ENCODE measurements at regions not wholly inside any gene's neighbourhood (a gene's known extent, or its start where the extent isn't known, plus 50 kb on each side); places are given as distances from the start of the nearest gene placed in this dataset.

DNA sequence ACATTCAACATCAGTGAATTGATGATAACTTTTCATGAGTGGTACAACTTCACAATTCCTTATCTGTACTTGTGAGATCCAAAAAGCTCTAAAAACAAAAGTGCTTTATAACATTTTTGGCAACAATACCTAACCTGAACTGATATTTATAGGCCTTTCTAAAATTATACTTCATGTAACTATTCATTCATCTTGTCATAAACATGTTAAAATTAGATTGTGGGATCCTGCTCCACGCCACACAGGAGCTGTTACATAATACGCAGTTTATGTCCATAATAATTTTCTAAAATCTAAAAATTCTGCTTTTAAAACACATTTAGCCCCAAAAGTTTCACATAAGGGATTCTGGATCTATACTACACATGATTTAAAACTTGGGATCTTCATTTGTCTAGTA, 908.5 kb upstream of the CHAC2 start:
- H3K27ac Mint-ChIP-seq, result no peak overlapping the region
- H3K9me3 Mint-ChIP-seq, result peaks cover 3% of the 10 kb centered on the region
- no peak for DNase-seq
- H3K27me3 Mint-ChIP-seq, result no peaks in the 10 kb centered on the region
- CTCF ChIA-PET, result no interaction called here
- no peaks in the 10 kb centered on the region for H3K4me1 Mint-ChIP-seq
- H3K36me3 Mint-ChIP-seq, result no peaks in the 10 kb centered on the region
- no peak overlapping the region for H3K4me3 Mint-ChIP-seq

- H3K27ac Mint-ChIP-seq, result no peak overlapping the region
- CTCF ChIA-PET, result no interaction called here
- no peak overlapping the region for H3K4me3 Mint-ChIP-seq
- H3K36me3 Mint-ChIP-seq, result no peaks in the 10 kb centered on the region
- DNase-seq, result no peak
- peaks cover 5% of the 10 kb centered on the region for H3K9me3 Mint-ChIP-seq
- H3K4me1 Mint-ChIP-seq, result no peaks in the 10 kb centered on the region
- no peaks in the 10 kb centered on the region for H3K27me3 Mint-ChIP-seq
These were observed 909.9 kb upstream of the CHAC2 start for GRCh38 chr2:52857722-52858121.

GRCh38 chr2:52852006-52852405, 915.6 kb upstream of the CHAC2 start:
- H3K4me3 Mint-ChIP-seq, result no peak overlapping the region
- no peaks in the 10 kb centered on the region for H3K4me1 Mint-ChIP-seq
- peaks cover 16% of the 10 kb centered on the region for H3K9me3 Mint-ChIP-seq
- no peaks in the 10 kb centered on the region for H3K36me3 Mint-ChIP-seq
- H3K27me3 Mint-ChIP-seq, result no peaks in the 10 kb centered on the region
- no peak for DNase-seq
- CTCF ChIA-PET, result no interaction called here
- H3K27ac Mint-ChIP-seq, result no peak overlapping the region

GRCh38 chr2:52844701-52845423, 922.7 kb upstream of the CHAC2 start:
- no peak for DNase-seq
- Mint-ChIP-seq H3K27me3 (no peaks in the 10 kb centered on the region), H3K36me3 (no peaks in the 10 kb centered on the region), H3K4me3 (no peak overlapping the region), H3K4me1 (no peaks in the 10 kb centered on the region), H3K27ac (no peak overlapping the region), H3K9me3 (peaks cover 4% of the 10 kb centered on the region)
- CTCF ChIA-PET, result no interaction called here

DNA sequence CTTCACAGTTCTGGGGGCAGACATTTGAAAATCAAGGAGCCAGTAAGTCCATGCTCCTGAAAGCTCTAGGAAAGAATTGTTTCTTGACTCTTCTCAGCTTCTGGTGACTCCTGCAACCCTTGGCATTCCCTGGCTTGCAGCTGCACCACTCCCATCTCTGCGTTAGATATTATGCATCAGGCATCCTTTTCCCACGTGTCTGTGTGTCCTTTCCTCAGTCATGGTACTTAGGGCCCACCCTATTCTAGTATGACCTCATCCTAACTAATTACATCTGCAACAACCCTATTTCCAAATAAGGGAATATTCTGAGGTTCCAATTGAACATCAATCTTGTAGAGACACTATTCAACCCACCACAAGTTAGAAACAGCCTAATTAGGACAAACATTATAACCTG, 931.7 kb upstream of the CHAC2 start:
- Mint-ChIP-seq H3K4me3 (no peak overlapping the region), H3K27ac (no peak overlapping the region)
- DNase-seq, result no peak

GRCh38 chr2:52831216-52831615, 936.4 kb upstream of the CHAC2 start:
- Mint-ChIP-seq H3K27me3 (no peaks in the 10 kb centered on the region), H3K27ac (no peak overlapping the region), H3K4me1 (no peaks in the 10 kb centered on the region), H3K9me3 (no peaks in the 10 kb centered on the region), H3K36me3 (no peaks in the 10 kb centered on the region), H3K4me3 (no peak overlapping the region)
- CTCF ChIA-PET, result no interaction called here
- no peak for DNase-seq

More for the DNA sequence above, 931.7 kb upstream of the CHAC2 start:
- no peaks in the 10 kb centered on the region for H3K27me3 Mint-ChIP-seq
- CTCF ChIA-PET, result no interaction called here
- no peaks in the 10 kb centered on the region for H3K36me3 Mint-ChIP-seq
- no peaks in the 10 kb centered on the region for H3K4me1 Mint-ChIP-seq
- H3K9me3 Mint-ChIP-seq, result no peaks in the 10 kb centered on the region

DNA sequence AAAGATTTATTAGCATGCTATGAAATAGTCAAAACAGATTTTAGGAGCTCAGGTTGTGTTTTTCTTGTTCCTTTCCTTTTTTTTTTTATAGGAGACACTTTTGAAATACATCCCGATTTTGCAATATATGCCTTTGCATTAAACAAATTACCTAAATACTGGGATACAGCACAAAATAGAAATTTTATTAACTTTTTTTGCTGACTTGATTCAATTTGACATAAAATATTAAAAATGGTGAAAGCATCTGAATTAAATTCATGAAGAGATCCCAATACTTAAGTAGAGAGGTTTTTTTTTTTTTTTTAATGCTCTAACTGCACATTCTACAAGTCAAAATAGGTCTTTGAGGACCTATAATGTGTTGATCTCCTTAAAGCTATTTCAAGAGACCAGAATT, 939.5 kb upstream of the CHAC2 start:
- Mint-ChIP-seq H3K4me1 (no peaks in the 10 kb centered on the region), H3K27me3 (no peaks in the 10 kb centered on the region), H3K9me3 (no peaks in the 10 kb centered on the region), H3K4me3 (no peak overlapping the region), H3K36me3 (no peaks in the 10 kb centered on the region), H3K27ac (no peak overlapping the region)
- CTCF ChIA-PET, result no interaction called here
- no peak for DNase-seq

DNA sequence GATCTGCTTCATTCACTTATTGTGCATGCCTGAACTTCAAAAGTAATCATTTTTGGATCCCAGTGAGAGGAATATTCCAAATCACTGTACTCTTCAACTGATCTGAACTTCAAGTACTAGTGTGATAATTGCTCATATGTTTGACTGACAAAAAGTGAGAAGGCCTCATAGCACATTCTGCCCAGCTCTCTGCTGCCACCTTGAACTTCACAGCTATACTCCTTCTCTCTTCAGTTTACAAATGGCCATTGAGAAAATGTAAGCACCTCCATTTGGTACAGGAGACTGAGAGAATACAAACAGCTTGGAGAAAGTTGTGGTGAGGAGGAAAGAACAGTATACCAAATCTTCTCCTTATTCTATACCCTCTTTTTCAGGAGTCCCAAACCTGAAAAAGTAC, 946.0 kb upstream of the CHAC2 start:
- no peaks in the 10 kb centered on the region for H3K36me3 Mint-ChIP-seq
- H3K9me3 Mint-ChIP-seq, result no peaks in the 10 kb centered on the region
- H3K27me3 Mint-ChIP-seq, result no peaks in the 10 kb centered on the region
- H3K4me1 Mint-ChIP-seq, result no peaks in the 10 kb centered on the region
- no peak overlapping the region for H3K4me3 Mint-ChIP-seq
- no peak for DNase-seq
- CTCF ChIA-PET, result no interaction called here
- no peak overlapping the region for H3K27ac Mint-ChIP-seq

DNA sequence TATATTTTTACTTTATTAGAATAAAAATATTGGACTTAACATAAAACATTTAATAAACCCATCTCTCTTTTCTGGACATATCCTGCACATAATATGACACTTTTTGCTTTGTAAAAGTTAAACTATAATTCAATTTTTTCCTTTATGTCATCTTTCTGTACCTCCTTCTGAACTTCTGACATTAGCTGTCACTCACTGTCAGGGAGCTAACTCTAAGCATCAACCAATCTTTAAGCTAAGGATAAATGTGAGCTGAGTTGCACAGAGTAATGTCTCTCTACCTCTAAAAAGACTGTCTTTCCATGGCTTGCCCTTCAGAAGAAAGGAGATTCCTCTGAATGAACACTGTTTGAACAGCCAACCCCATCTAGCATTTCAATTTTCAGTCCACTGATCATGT, 948.6 kb upstream of the CHAC2 start:
- Mint-ChIP-seq H3K36me3 (no peaks in the 10 kb centered on the region), H3K27ac (no peak overlapping the region), H3K4me1 (no peaks in the 10 kb centered on the region), H3K4me3 (no peak overlapping the region), H3K27me3 (no peaks in the 10 kb centered on the region), H3K9me3 (no peaks in the 10 kb centered on the region)
- CTCF ChIA-PET, result no interaction called here
- no peak for DNase-seq

- no peaks in the 10 kb centered on the region for H3K36me3 Mint-ChIP-seq
- no peaks in the 10 kb centered on the region for H3K27me3 Mint-ChIP-seq
- CTCF ChIA-PET, result interaction anchor here (0.6 kb wide), 1 partner anchor 190 kb away, joined by 3 read pairs; no protein-coding TSS in a partner anchor
- no peak overlapping the region for H3K4me3 Mint-ChIP-seq
- H3K4me1 Mint-ChIP-seq, result no peaks in the 10 kb centered on the region
- no peaks in the 10 kb centered on the region for H3K9me3 Mint-ChIP-seq
- H3K27ac Mint-ChIP-seq, result no peak overlapping the region
- no peak for DNase-seq
These were observed 957.1 kb upstream of the CHAC2 start for GRCh38 chr2:52810460-52810859.

DNA sequence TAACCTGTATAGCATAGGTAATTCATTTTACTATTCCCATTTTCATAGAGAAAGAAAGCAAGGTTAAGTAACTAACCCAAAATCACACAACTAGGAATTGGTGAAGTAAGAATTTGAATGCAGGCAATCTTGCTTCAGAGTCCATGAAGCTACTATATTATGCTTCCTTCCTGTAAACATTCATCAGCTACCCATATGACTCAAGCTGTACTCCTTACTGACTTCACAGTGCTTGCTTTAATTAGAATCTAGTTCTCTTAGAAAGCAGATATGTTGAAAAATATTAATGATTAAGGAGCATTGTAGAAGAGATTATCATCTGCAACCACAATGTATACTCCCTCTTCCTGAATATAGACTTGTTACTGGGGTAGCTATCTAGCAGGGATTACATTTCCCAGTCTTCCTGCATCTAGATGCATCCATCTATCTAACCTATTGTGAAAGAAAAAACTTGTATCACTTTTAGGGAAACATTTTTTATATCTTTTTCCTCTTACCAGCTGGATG, 961.6 kb upstream of the CHAC2 start:
- DNase-seq, result no peak
- Mint-ChIP-seq H3K4me3 (no peak overlapping the region), H3K9me3 (peaks cover 2% of the 10 kb centered on the region), H3K27ac (no peak overlapping the region), H3K4me1 (no peaks in the 10 kb centered on the region), H3K27me3 (no peaks in the 10 kb centered on the region), H3K36me3 (no peaks in the 10 kb centered on the region)
- CTCF ChIA-PET, result no interaction called here

DNA sequence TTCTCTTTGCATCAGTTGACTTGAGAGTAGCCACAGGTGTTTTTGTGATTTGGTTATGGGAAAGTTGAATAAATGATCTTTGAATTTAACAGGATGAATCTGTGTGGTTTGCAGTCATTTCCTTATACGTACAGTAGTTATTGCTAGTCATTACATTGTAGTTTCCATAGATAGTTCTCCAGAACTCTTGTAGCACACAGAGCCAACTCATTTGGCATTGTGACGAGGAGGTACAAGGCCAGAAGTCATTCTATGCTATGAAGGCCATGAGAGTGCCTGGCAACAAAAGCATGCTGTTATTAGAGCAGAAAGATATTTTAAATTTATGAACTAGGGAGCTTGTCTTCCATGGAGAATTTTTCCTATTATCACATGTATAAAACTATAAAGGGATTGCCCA, 973.0 kb upstream of the CHAC2 start:
- CTCF ChIA-PET, result interaction anchor here (0.6 kb wide), 1 partner anchor 405 kb away, joined by 3 read pairs; no protein-coding TSS in a partner anchor
- no peak for DNase-seq
- Mint-ChIP-seq H3K27me3 (no peaks in the 10 kb centered on the region), H3K36me3 (no peaks in the 10 kb centered on the region), H3K27ac (no peak overlapping the region), H3K4me3 (no peak overlapping the region), H3K9me3 (peaks cover 2% of the 10 kb centered on the region), H3K4me1 (no peaks in the 10 kb centered on the region)

DNA sequence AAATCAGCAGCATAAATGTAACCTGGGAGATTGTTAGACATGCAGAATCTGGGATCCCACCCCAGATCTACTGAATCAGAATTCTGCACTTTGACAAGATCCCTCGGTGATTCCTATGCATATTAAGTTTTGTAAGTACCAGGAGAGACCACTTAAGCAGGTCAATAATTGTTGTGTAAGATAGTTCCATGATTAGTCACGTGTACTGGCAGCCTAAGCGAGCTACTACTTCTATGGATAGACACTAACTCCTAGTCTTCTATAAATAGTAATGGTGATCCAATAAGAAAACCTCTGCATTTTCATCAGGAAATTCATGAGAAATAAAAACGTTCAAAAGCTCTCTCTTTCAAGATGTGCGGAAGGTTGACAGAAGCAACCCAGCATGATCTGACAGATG, 988.2 kb upstream of the CHAC2 start:
- CTCF ChIA-PET, result no interaction called here
- H3K4me1 Mint-ChIP-seq, result no peaks in the 10 kb centered on the region

DNA sequence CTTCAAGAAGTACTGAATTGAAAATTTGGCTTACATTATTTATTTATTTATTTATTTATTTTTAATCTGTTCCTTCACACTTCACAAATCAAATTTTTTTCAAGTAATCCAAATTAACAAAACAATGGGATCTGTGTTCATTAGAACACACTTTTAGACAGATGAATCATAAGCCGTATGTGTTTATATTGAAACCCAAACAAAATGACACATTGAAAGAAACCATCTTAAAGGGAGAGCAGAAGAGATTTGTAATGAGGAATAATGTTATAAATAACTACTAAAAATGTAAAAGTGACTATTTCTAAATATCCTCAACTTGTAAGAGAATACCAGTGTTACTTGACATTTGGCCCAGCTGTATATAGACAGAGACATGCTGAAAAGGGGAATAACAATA, 991.0 kb upstream of the CHAC2 start:
- Mint-ChIP-seq H3K4me3 (no peak overlapping the region), H3K9me3 (peaks cover 12% of the 10 kb centered on the region), H3K27ac (no peak overlapping the region), H3K4me1 (no peaks in the 10 kb centered on the region), H3K36me3 (no peaks in the 10 kb centered on the region), H3K27me3 (no peaks in the 10 kb centered on the region)
- CTCF ChIA-PET, result no interaction called here
- DNase-seq, result no peak

More for the DNA sequence above, 988.2 kb upstream of the CHAC2 start:
- no peak overlapping the region for H3K27ac Mint-ChIP-seq
- H3K4me3 Mint-ChIP-seq, result no peak overlapping the region
- H3K9me3 Mint-ChIP-seq, result peaks cover 12% of the 10 kb centered on the region
- no peaks in the 10 kb centered on the region for H3K27me3 Mint-ChIP-seq
- H3K36me3 Mint-ChIP-seq, result no peaks in the 10 kb centered on the region
- DNase-seq, result no peak

GRCh38 chr2:52775674-52776073, 991.9 kb upstream of the CHAC2 start:
- no peak overlapping the region for H3K27ac Mint-ChIP-seq
- no peak for DNase-seq
- CTCF ChIA-PET, result no interaction called here
- no peaks in the 10 kb centered on the region for H3K27me3 Mint-ChIP-seq
- no peaks in the 10 kb centered on the region for H3K36me3 Mint-ChIP-seq
- H3K4me1 Mint-ChIP-seq, result no peaks in the 10 kb centered on the region
- H3K9me3 Mint-ChIP-seq, result peaks cover 10% of the 10 kb centered on the region
- H3K4me3 Mint-ChIP-seq, result no peak overlapping the region
